Tibial nerve (tissue), 4 donors: ENCODE measurements at regions not wholly inside any gene's neighbourhood (a gene's known extent, or its start where the extent isn't known, plus 50 kb on each side); places are given as distances from the start of the nearest gene placed in this dataset.

Source experiments
- DNase-seq, 2 donors: peaks; one replicate each; pipeline ENCODE4 v3.0.0-alpha.2; 2019; ENCODE audit warnings: low spot score in 2 of 2
- H3K27ac ChIP-seq, 4 donors: fragments of 200-600 bp; sonication (generic) in 3 of 4; one replicate each; pipeline ENCODE4 v1.5.1; 2017 to 2019; ENCODE audit warnings: mild to moderate bottlenecking in 1 of 4
- H3K27me3 ChIP-seq, 2 donors: fragments of 200-600 bp; sonication (generic) in 1 of 2; one replicate each; pipeline versions ENCODE4 v1.5.1 to v1.6.0; 2017 to 2019
- H3K36me3 ChIP-seq, 3 donors: fragments of 200-600 bp; sonication (generic); one replicate each; pipeline ENCODE4 v1.5.1; 2018 to 2019
- H3K4me1 ChIP-seq, 4 donors: fragments of 200-600 bp; sonication (generic) in 3 of 4; one replicate each; pipeline ENCODE4 v1.5.1; 2017 to 2019
- H3K4me3 ChIP-seq, 4 donors: fragments of 200-600 bp; sonication (generic) in 3 of 4; one replicate each; pipeline ENCODE4 v1.5.1; 2017 to 2019; ENCODE audit warnings: mild to moderate bottlenecking in 1 of 4, moderate library complexity in 1 of 4
- H3K9me3 ChIP-seq, 4 donors: fragments of 200-600 bp; sonication (generic) in 3 of 4; one replicate each; pipeline ENCODE4 v1.5.1; 2017 to 2019
- EP300 ChIP-seq, 2 donors: sonication (generic); formaldehyde crosslinking; IDR thresholded peaks; one replicate each; pipeline ENCODE4 v1.6.1; 2017; ENCODE audit warnings: antibody characterized with exemption in 2 of 2, mild to moderate bottlenecking in 1 of 2
- POLR2A ChIP-seq, 2 donors: fragments of 450-650 bp; IDR thresholded peaks; one replicate each; pipeline ENCODE4 v1.6.1; 2017; ENCODE audit warnings: antibody characterized with exemption in 2 of 2, mild to moderate bottlenecking in 2 of 2, moderate library complexity in 2 of 2
- WGBS, 2 donors: methylation state at CpG; one replicate each; pipeline ENCODE4 v1.1.5; 2018; 5-methylcytosine and 5-hydroxymethylcytosine counted together
- TF ChIP-seq, protein P1 (sequence below), 5 experiments: fragments of 200-600 bp in 3 of 5; fragments of 450-650 bp in 2 of 5; sonication (generic) in 3 of 5; IDR thresholded peaks; one replicate each; pipeline ENCODE4 v1.5.1; 2016 to 2019; ENCODE audit warnings: antibody characterized with exemption in 5 of 5, mild to moderate bottlenecking in 3 of 5, moderate library complexity in 2 of 5

DNA sequence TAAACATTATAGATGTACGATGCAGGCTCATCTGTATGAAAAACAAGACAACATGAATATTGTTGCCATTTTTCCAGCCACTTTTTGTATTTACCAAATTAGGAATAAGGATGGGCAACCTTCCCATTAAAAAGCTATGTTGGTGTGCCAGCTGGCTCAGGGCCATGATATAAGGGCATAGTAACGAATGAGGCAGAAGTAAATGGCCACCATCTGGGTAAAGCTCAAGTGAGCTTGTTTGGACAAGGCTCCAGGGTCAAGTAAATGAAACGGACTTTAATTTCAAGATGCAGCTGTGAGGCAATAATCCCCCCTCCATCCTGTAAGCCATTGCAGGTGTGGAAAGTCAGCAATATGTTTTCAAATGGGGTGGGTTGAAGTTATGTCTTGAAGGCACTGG, 930.9 kb upstream of the CDH8 start:
- H3K4me1 ChIP-seq = no peaks in the 10 kb centered on the region
- WGBS, 2 donors = 32% methylated on average over 3 of the region's 3 CpGs
- no peaks in the 10 kb centered on the region for H3K27me3 ChIP-seq
- DNase-seq = no peak
- H3K9me3 ChIP-seq = no peaks in the 10 kb centered on the region
- H3K27ac ChIP-seq = no peak overlapping the region
- H3K4me3 ChIP-seq = no peak overlapping the region
- no peak for TF ChIP-seq POLR2A (IDR thresholded peaks at IDR 0.05)
- TF ChIP-seq, protein P1, sequence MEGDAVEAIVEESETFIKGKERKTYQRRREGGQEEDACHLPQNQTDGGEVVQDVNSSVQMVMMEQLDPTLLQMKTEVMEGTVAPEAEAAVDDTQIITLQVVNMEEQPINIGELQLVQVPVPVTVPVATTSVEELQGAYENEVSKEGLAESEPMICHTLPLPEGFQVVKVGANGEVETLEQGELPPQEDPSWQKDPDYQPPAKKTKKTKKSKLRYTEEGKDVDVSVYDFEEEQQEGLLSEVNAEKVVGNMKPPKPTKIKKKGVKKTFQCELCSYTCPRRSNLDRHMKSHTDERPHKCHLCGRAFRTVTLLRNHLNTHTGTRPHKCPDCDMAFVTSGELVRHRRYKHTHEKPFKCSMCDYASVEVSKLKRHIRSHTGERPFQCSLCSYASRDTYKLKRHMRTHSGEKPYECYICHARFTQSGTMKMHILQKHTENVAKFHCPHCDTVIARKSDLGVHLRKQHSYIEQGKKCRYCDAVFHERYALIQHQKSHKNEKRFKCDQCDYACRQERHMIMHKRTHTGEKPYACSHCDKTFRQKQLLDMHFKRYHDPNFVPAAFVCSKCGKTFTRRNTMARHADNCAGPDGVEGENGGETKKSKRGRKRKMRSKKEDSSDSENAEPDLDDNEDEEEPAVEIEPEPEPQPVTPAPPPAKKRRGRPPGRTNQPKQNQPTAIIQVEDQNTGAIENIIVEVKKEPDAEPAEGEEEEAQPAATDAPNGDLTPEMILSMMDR (IDR thresholded peaks at IDR 0.05) = no peak
- H3K36me3 ChIP-seq = no peaks in the 10 kb centered on the region

DNA sequence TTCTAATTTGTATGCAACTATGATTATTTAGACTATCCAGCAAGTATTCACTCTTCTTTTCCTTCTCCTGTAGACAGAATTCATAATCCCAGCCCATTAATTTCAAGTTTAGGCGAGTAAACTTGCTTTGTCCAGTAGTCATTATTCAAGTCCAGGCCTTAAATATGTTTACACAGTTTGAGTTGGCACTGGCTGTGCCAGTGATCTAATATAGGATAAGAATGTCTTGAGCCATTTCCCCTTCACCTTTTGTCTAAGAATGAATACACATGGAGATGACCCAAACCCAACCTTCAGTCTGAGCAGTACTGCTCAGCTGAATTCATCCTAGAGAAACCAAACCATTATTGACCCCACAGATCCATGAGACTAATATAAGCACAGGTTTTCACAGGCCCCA, 930.4 kb upstream of the CDH8 start:
- Histone ChIP-seq H3K36me3 (no peaks in the 10 kb centered on the region), H3K4me3 (no peak overlapping the region), H3K9me3 (no peaks in the 10 kb centered on the region), H3K4me1 (no peaks in the 10 kb centered on the region), H3K27ac (no peak overlapping the region), H3K27me3 (no peaks in the 10 kb centered on the region)
- WGBS, 2 donors = 92 to 94% methylated on average over 1 of the region's 1 CpG
- TF ChIP-seq EP300 (IDR thresholded peaks at IDR 0.05) (no peak), POLR2A (IDR thresholded peaks at IDR 0.05) (no peak)
- TF ChIP-seq, protein P1 (IDR thresholded peaks at IDR 0.05) = no peak
- no peak for DNase-seq

DNA sequence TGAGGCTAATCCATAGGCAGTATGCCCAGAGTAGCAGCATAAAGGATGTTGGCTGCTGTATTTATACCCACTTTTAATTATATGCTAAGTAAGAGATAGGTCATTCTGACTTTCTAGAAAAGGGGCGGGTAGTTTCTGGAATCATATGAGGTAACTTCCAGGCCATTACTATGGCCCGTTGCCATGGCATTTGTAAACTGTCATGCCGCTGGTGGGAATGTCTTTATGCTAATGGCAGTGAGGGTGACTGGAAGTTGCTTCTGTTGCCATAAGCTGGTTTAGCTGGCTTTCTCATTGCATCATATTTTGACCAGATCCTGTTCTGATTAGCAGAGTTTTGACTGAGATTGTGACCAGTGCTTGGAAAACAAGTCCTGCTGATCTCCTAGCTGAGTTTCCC, 929.6 kb upstream of the CDH8 start:
- TF ChIP-seq POLR2A (IDR thresholded peaks at IDR 0.05) = no peak
- TF ChIP-seq, protein P1 (IDR thresholded peaks at IDR 0.05) = no peak
- TF ChIP-seq EP300 (IDR thresholded peaks at IDR 0.05) = no peak
- no peaks in the 10 kb centered on the region for H3K36me3 ChIP-seq
- no peaks in the 10 kb centered on the region for H3K9me3 ChIP-seq
- H3K27ac ChIP-seq = no peak overlapping the region
- H3K4me1 ChIP-seq = no peaks in the 10 kb centered on the region
- no peak overlapping the region for H3K4me3 ChIP-seq
- H3K27me3 ChIP-seq = no peaks in the 10 kb centered on the region
- DNase-seq = no peak
- 83 to 94% methylated on average over 3 of the region's 3 CpGs for WGBS, 2 donors

DNA sequence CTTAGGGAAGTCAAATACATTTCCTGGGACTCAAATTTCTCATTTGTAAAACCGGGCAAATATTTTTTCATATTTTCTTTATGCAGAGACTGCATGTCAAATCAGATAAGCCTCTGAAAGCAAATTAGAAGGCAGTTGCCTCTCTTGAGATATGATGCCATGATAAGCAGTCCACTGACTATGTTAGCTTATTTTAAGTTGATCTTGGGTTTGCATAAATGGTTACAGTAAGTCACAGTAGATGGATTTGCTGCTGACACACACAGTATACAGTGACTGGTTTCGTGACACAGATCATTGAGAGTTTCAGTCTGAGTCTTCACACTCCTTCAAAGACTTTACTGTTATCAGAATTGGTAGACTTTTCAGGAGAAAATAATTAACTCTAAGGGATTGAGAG, 927.6 kb upstream of the CDH8 start:
- no peak overlapping the region for H3K27ac ChIP-seq
- H3K27me3 ChIP-seq = no peaks in the 10 kb centered on the region
- WGBS, 2 donors = 61 to 63% methylated on average over 2 of the region's 2 CpGs
- no peaks in the 10 kb centered on the region for H3K9me3 ChIP-seq
- H3K36me3 ChIP-seq = no peaks in the 10 kb centered on the region
- TF ChIP-seq POLR2A (IDR thresholded peaks at IDR 0.05) (no peak), EP300 (IDR thresholded peaks at IDR 0.05) (no peak)
- TF ChIP-seq, protein P1 (IDR thresholded peaks at IDR 0.05) = no peak
- DNase-seq = no peak
- no peaks in the 10 kb centered on the region for H3K4me1 ChIP-seq
- H3K4me3 ChIP-seq = no peak overlapping the region

DNA sequence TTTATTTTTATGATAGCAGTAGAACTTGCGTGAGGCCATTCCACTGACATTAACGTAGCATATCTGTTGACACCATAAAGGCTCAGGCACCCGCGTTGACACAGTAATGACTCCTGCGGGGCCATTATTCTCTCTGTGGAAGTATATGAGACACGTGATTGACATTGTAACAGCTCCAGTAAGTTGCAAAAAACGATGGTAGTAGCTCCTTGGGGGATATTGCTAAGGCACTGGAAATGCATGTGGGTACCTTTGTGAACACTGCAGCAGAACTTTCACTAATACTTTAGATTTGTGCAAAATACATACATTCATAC, 918.8 kb upstream of the CDH8 start:
- Histone ChIP-seq H3K4me1 (no peaks in the 10 kb centered on the region), H3K4me3 (no peak overlapping the region), H3K27ac (no peak overlapping the region), H3K27me3 (no peaks in the 10 kb centered on the region), H3K9me3 (no peaks in the 10 kb centered on the region), H3K36me3 (no peaks in the 10 kb centered on the region)
- no peak for TF ChIP-seq EP300 (IDR thresholded peaks at IDR 0.05)
- TF ChIP-seq, protein P1 (IDR thresholded peaks at IDR 0.05) = no peak
- no peak for TF ChIP-seq POLR2A (IDR thresholded peaks at IDR 0.05)
- 39 to 47% methylated on average over 7 of the region's 7 CpGs for WGBS, 2 donors
- no peak for DNase-seq
